ENCODE measurements at regions not wholly inside any gene's neighbourhood (a gene's known extent, or its start where the extent isn't known, plus 50 kb on each side); places are given as distances from the start of the nearest gene placed in this dataset.
"Not testable (repeated sequence)": the region's sequence is repeated elsewhere in the genome, so short reads cannot be mapped to it uniquely, and the experiment has no call there.

- no peak for DNase-seq (ENCODE audit: low read depth, low spot score)
- H3K36me3 ChIP-seq (ENCODE audit: insufficient read depth, insufficient read length, low read length) = no peaks in the 10 kb centered on the region
- no peaks in the 10 kb centered on the region for H3K9me3 ChIP-seq (ENCODE audit: insufficient read depth, low read length)
- no peaks in the 10 kb centered on the region for H3K4me1 ChIP-seq (ENCODE audit: insufficient read depth, insufficient read length)
- TF ChIP-seq YY1 (IDR thresholded peaks at IDR 0.05; ENCODE audit: insufficient read depth, insufficient read length) (no peak), SUZ12 (IDR thresholded peaks at IDR 0.05; ENCODE audit: extremely low read depth, insufficient read depth, insufficient read length) (no peak), ZNF274 (IDR thresholded peaks at IDR 0.05; ENCODE audit: low read depth, low read length) (no peak)
- no peaks in the 10 kb centered on the region for H3K27me3 ChIP-seq (ENCODE audit: insufficient read depth, insufficient read length)
- H3K9ac ChIP-seq (ENCODE audit: insufficient read length, low read depth) = no peak overlapping the region
- no peak overlapping the region for H3K4me3 ChIP-seq (ENCODE audit: insufficient read length, low read depth)
Observed at GRCh38 chr1:229013981-229014380, 256.9 kb upstream of the RAB4A start.

- Histone ChIP-seq H3K9me3 (ENCODE audit: insufficient read depth, low read length) (no peaks in the 10 kb centered on the region), H3K4me1 (ENCODE audit: insufficient read depth, insufficient read length) (no peaks in the 10 kb centered on the region), H3K4me3 (ENCODE audit: insufficient read length, low read depth) (no peak overlapping the region), H3K27me3 (ENCODE audit: insufficient read depth, insufficient read length) (no peaks in the 10 kb centered on the region), H3K36me3 (ENCODE audit: insufficient read depth, insufficient read length, low read length) (no peaks in the 10 kb centered on the region), H3K9ac (ENCODE audit: insufficient read length, low read depth) (no peak overlapping the region)
- no peak for DNase-seq (ENCODE audit: low read depth, low spot score)
- TF ChIP-seq YY1 (IDR thresholded peaks at IDR 0.05; ENCODE audit: insufficient read depth, insufficient read length) (no peak), ZNF274 (IDR thresholded peaks at IDR 0.05; ENCODE audit: low read depth, low read length) (no peak), SUZ12 (IDR thresholded peaks at IDR 0.05; ENCODE audit: extremely low read depth, insufficient read depth, insufficient read length) (no peak)
Observed at GRCh38 chr1:229015806-229016205, 255.1 kb upstream of the RAB4A start.

- Histone ChIP-seq H3K4me3 (ENCODE audit: insufficient read length, low read depth) (no peak overlapping the region), H3K9ac (ENCODE audit: insufficient read length, low read depth) (no peak overlapping the region), H3K4me1 (ENCODE audit: insufficient read depth, insufficient read length) (no peaks in the 10 kb centered on the region), H3K36me3 (ENCODE audit: insufficient read depth, insufficient read length, low read length) (no peaks in the 10 kb centered on the region), H3K9me3 (ENCODE audit: insufficient read depth, low read length) (no peaks in the 10 kb centered on the region), H3K27me3 (ENCODE audit: insufficient read depth, insufficient read length) (no peaks in the 10 kb centered on the region)
- DNase-seq (ENCODE audit: low read depth, low spot score) = no peak
- TF ChIP-seq YY1 (IDR thresholded peaks at IDR 0.05; ENCODE audit: insufficient read depth, insufficient read length) = no peak
- no peak for TF ChIP-seq SUZ12 (IDR thresholded peaks at IDR 0.05; ENCODE audit: extremely low read depth, insufficient read depth, insufficient read length)
- no peak for TF ChIP-seq ZNF274 (IDR thresholded peaks at IDR 0.05; ENCODE audit: low read depth, low read length)
Observed at GRCh38 chr1:229017091-229017490, 253.8 kb upstream of the RAB4A start.

- Histone ChIP-seq H3K36me3 (ENCODE audit: insufficient read depth, insufficient read length, low read length) (no peaks in the 10 kb centered on the region), H3K9ac (ENCODE audit: insufficient read length, low read depth) (no peak overlapping the region), H3K9me3 (ENCODE audit: insufficient read depth, low read length) (no peaks in the 10 kb centered on the region), H3K4me3 (ENCODE audit: insufficient read length, low read depth) (no peak overlapping the region), H3K4me1 (ENCODE audit: insufficient read depth, insufficient read length) (no peaks in the 10 kb centered on the region), H3K27me3 (ENCODE audit: insufficient read depth, insufficient read length) (no peaks in the 10 kb centered on the region)
- TF ChIP-seq YY1 (IDR thresholded peaks at IDR 0.05; ENCODE audit: insufficient read depth, insufficient read length) (no peak), SUZ12 (IDR thresholded peaks at IDR 0.05; ENCODE audit: extremely low read depth, insufficient read depth, insufficient read length) (no peak)
- DNase-seq (ENCODE audit: low read depth, low spot score) = no peak
Observed at GRCh38 chr1:229018674-229019295, 252.1 kb upstream of the RAB4A start.

- H3K27me3 ChIP-seq (ENCODE audit: insufficient read depth, insufficient read length) = no peaks in the 10 kb centered on the region
- peaks cover 4% of the 10 kb centered on the region for H3K4me1 ChIP-seq (ENCODE audit: insufficient read depth, insufficient read length)
- TF ChIP-seq ZNF274 (IDR thresholded peaks at IDR 0.05; ENCODE audit: low read depth, low read length) (no peak), YY1 (IDR thresholded peaks at IDR 0.05; ENCODE audit: insufficient read depth, insufficient read length) (no peak), SUZ12 (IDR thresholded peaks at IDR 0.05; ENCODE audit: extremely low read depth, insufficient read depth, insufficient read length) (no peak)
- H3K9me3 ChIP-seq (ENCODE audit: insufficient read depth, low read length) = no peaks in the 10 kb centered on the region
- H3K9ac ChIP-seq (ENCODE audit: insufficient read length, low read depth) = no peak overlapping the region
- no peak overlapping the region for H3K4me3 ChIP-seq (ENCODE audit: insufficient read length, low read depth)
- H3K36me3 ChIP-seq (ENCODE audit: insufficient read depth, insufficient read length, low read length) = no peaks in the 10 kb centered on the region
- DNase-seq (ENCODE audit: low read depth, low spot score) = no peak
Observed at GRCh38 chr1:229019663-229020271, 251.1 kb upstream of the RAB4A start.

- H3K27me3 ChIP-seq (ENCODE audit: insufficient read depth, insufficient read length); H3K9ac ChIP-seq (ENCODE audit: insufficient read length, low read depth); H3K36me3 ChIP-seq (ENCODE audit: insufficient read depth, insufficient read length, low read length); H3K9me3 ChIP-seq (ENCODE audit: insufficient read depth, low read length); H3K4me3 ChIP-seq (ENCODE audit: insufficient read length, low read depth); DNase-seq (ENCODE audit: low read depth, low spot score): not testable (repeated sequence)
- H3K4me1 ChIP-seq (ENCODE audit: insufficient read depth, insufficient read length) = peaks cover 11% of the 10 kb centered on the region
Observed at GRCh38 chr1:229021034-229021433, 249.9 kb upstream of the RAB4A start.

GRCh38 chr1:229022595-229023333 lies 248.1 kb upstream of the RAB4A start:
- H3K36me3 ChIP-seq (ENCODE audit: insufficient read depth, insufficient read length, low read length) = no peaks in the 10 kb centered on the region
- TF ChIP-seq SUZ12 (IDR thresholded peaks at IDR 0.05; ENCODE audit: extremely low read depth, insufficient read depth, insufficient read length) (no peak), YY1 (IDR thresholded peaks at IDR 0.05; ENCODE audit: insufficient read depth, insufficient read length) (no peak), ZNF274 (IDR thresholded peaks at IDR 0.05; ENCODE audit: low read depth, low read length) (no peak)
- H3K4me3 ChIP-seq (ENCODE audit: insufficient read length, low read depth) = no peak overlapping the region
- no peak overlapping the region for H3K9ac ChIP-seq (ENCODE audit: insufficient read length, low read depth)
- no peak for DNase-seq (ENCODE audit: low read depth, low spot score)
- peaks cover 11% of the 10 kb centered on the region for H3K27me3 ChIP-seq (ENCODE audit: insufficient read depth, insufficient read length)
- peaks cover 18% of the 10 kb centered on the region for H3K4me1 ChIP-seq (ENCODE audit: insufficient read depth, insufficient read length)
- H3K9me3 ChIP-seq (ENCODE audit: insufficient read depth, low read length) = no peaks in the 10 kb centered on the region

All from NT2/D1 (cell line).